BLaER1 (cell line): ENCODE measurements at regions not wholly inside any gene's neighbourhood (a gene's known extent, or its start where the extent isn't known, plus 50 kb on each side); places are given as distances from the start of the nearest gene placed in this dataset.

Experiments used
- H3K27ac ChIP-seq: shearing (Covaris generic); formaldehyde crosslinking; 2 replicates; pipeline ENCODE4 v1.8.1; 2022
- H3K27me3 ChIP-seq: shearing (Covaris generic); formaldehyde crosslinking; 2 replicates; pipeline ENCODE4 v1.8.1; 2022
- H3K36me3 ChIP-seq: shearing (Covaris generic); formaldehyde crosslinking; 2 replicates; pipeline ENCODE4 v1.8.1; 2022
- H3K4me1 ChIP-seq: shearing (Covaris generic); formaldehyde crosslinking; 2 replicates; pipeline ENCODE4 v1.8.1; 2022
- H3K4me2 ChIP-seq: shearing (Covaris generic); formaldehyde crosslinking; 2 replicates; pipeline ENCODE4 v1.8.1; 2022
- H3K4me3 ChIP-seq: shearing (Covaris generic); formaldehyde crosslinking; 2 replicates; pipeline ENCODE4 v1.8.1; 2022
- H3K9ac ChIP-seq: shearing (Covaris generic); formaldehyde crosslinking; 2 replicates; pipeline ENCODE4 v1.8.1; 2022
- H3K9me3 ChIP-seq: shearing (Covaris generic); formaldehyde crosslinking; 2 replicates; pipeline ENCODE4 v1.8.1; 2022
- H4K20me1 ChIP-seq: shearing (Covaris generic); formaldehyde crosslinking; 2 replicates; pipeline ENCODE4 v1.8.1; 2022
- Cebpa-rat ChIP-seq: shearing (Covaris generic); IDR thresholded peaks from 2 replicates; pipeline ENCODE4 v1.8.1; 2022

GRCh38 chr4:98771959-98772632 is 113.7 kb upstream of the TSPAN5 start:
- no peaks in the 10 kb centered on the region for H3K4me1 ChIP-seq
- no peaks in the 10 kb centered on the region for H3K27me3 ChIP-seq
- H4K20me1 ChIP-seq: no peaks in the 10 kb centered on the region
- no peak overlapping the region for H3K4me3 ChIP-seq
- no peak for TF ChIP-seq Cebpa-rat
- H3K4me2 ChIP-seq: no peak overlapping the region
- no peak overlapping the region for H3K9ac ChIP-seq
- no peaks in the 10 kb centered on the region for H3K36me3 ChIP-seq
- H3K27ac ChIP-seq: no peak overlapping the region
- no peaks in the 10 kb centered on the region; the same call in 1 of the 2 replicates for H3K9me3 ChIP-seq

GRCh38 chr4:98765771-98766170 is 107.4 kb upstream of the TSPAN5 start:
- Histone ChIP-seq H3K4me2 (no peak overlapping the region), H3K4me1 (no peaks in the 10 kb centered on the region), H3K27ac (no peak overlapping the region), H4K20me1 (no peaks in the 10 kb centered on the region), H3K9me3 (peaks cover 9% of the 10 kb centered on the region), H3K36me3 (no peaks in the 10 kb centered on the region), H3K27me3 (no peaks in the 10 kb centered on the region), H3K4me3 (no peak overlapping the region), H3K9ac (no peak overlapping the region)
- TF ChIP-seq Cebpa-rat: no peak

- H4K20me1 ChIP-seq: no peaks in the 10 kb centered on the region
These were observed 99.8 kb upstream of the TSPAN5 start for GRCh38 chr4:98758182-98758581.

GRCh38 chr4:98754736-98755135 is 96.3 kb upstream of the TSPAN5 start:
- Histone ChIP-seq H3K9me3 (no peaks in the 10 kb centered on the region), H3K36me3 (no peaks in the 10 kb centered on the region), H3K27me3 (no peaks in the 10 kb centered on the region), H3K4me2 (no peak overlapping the region), H4K20me1 (no peaks in the 10 kb centered on the region), H3K9ac (no peak overlapping the region), H3K4me3 (no peak overlapping the region), H3K27ac (no peak overlapping the region), H3K4me1 (no peaks in the 10 kb centered on the region)
- TF ChIP-seq Cebpa-rat: no peak

More at GRCh38 chr4:98758182-98758581, 99.8 kb upstream of the TSPAN5 start:
- Histone ChIP-seq H3K4me2 (no peak overlapping the region), H3K9ac (no peak overlapping the region), H3K9me3 (no peaks in the 10 kb centered on the region), H3K36me3 (no peaks in the 10 kb centered on the region), H3K4me1 (no peaks in the 10 kb centered on the region), H3K27ac (no peak overlapping the region), H3K27me3 (no peaks in the 10 kb centered on the region), H3K4me3 (no peak overlapping the region)
- no peak for TF ChIP-seq Cebpa-rat

GRCh38 chr4:98749206-98749605 is 90.8 kb upstream of the TSPAN5 start:
- Histone ChIP-seq H3K4me1 (no peaks in the 10 kb centered on the region; the same call in 1 of the 2 replicates), H3K9me3 (no peaks in the 10 kb centered on the region), H4K20me1 (no peaks in the 10 kb centered on the region), H3K27ac (no peak overlapping the region), H3K4me2 (no peak overlapping the region), H3K36me3 (no peaks in the 10 kb centered on the region), H3K9ac (no peak overlapping the region), H3K4me3 (no peak overlapping the region), H3K27me3 (no peaks in the 10 kb centered on the region)
- no peak for TF ChIP-seq Cebpa-rat

GRCh38 chr4:98748609-98749008 is 90.2 kb upstream of the TSPAN5 start:
- H3K27me3 ChIP-seq: no peaks in the 10 kb centered on the region
- no peak overlapping the region for H3K27ac ChIP-seq

GRCh38 chr4:98747393-98748091 is 89.1 kb upstream of the TSPAN5 start:
- H3K4me2 ChIP-seq: no peak overlapping the region
- H4K20me1 ChIP-seq: no peaks in the 10 kb centered on the region
- no peak overlapping the region for H3K9ac ChIP-seq
- H3K9me3 ChIP-seq: no peaks in the 10 kb centered on the region
- no peak overlapping the region for H3K4me3 ChIP-seq
- H3K27me3 ChIP-seq: no peaks in the 10 kb centered on the region
- no peak overlapping the region for H3K27ac ChIP-seq
- no peaks in the 10 kb centered on the region for H3K36me3 ChIP-seq
- no peak for TF ChIP-seq Cebpa-rat
- no peaks in the 10 kb centered on the region; the same call in 1 of the 2 replicates for H3K4me1 ChIP-seq

More at GRCh38 chr4:98748609-98749008, 90.2 kb upstream of the TSPAN5 start:
- no peaks in the 10 kb centered on the region for H4K20me1 ChIP-seq
- no peak overlapping the region for H3K4me2 ChIP-seq
- H3K9me3 ChIP-seq: no peaks in the 10 kb centered on the region
- H3K4me3 ChIP-seq: no peak overlapping the region
- H3K36me3 ChIP-seq: no peaks in the 10 kb centered on the region
- H3K4me1 ChIP-seq: no peaks in the 10 kb centered on the region; the same call in 1 of the 2 replicates
- TF ChIP-seq Cebpa-rat: no peak
- H3K9ac ChIP-seq: no peak overlapping the region

GRCh38 chr4:98746936-98747335 is 88.5 kb upstream of the TSPAN5 start:
- no peak overlapping the region for H3K27ac ChIP-seq

GRCh38 chr4:98746530-98746929 is 88.1 kb upstream of the TSPAN5 start:
- Histone ChIP-seq H3K27me3 (no peaks in the 10 kb centered on the region), H3K4me3 (no peak overlapping the region), H3K9me3 (no peaks in the 10 kb centered on the region), H3K4me1 (no peaks in the 10 kb centered on the region; the same call in 1 of the 2 replicates), H4K20me1 (no peaks in the 10 kb centered on the region), H3K27ac (no peak overlapping the region), H3K9ac (no peak overlapping the region), H3K36me3 (no peaks in the 10 kb centered on the region), H3K4me2 (no peak overlapping the region)
- no peak for TF ChIP-seq Cebpa-rat

More at GRCh38 chr4:98746936-98747335, 88.5 kb upstream of the TSPAN5 start:
- H3K36me3 ChIP-seq: no peaks in the 10 kb centered on the region
- no peak overlapping the region for H3K9ac ChIP-seq
- H3K9me3 ChIP-seq: no peaks in the 10 kb centered on the region
- no peak for TF ChIP-seq Cebpa-rat
- H3K4me2 ChIP-seq: no peak overlapping the region
- no peak overlapping the region for H3K4me3 ChIP-seq
- H3K27me3 ChIP-seq: no peaks in the 10 kb centered on the region
- no peaks in the 10 kb centered on the region for H4K20me1 ChIP-seq
- no peaks in the 10 kb centered on the region; the same call in 1 of the 2 replicates for H3K4me1 ChIP-seq

- Histone ChIP-seq H4K20me1 (no peaks in the 10 kb centered on the region), H3K4me1 (no peaks in the 10 kb centered on the region; the same call in 1 of the 2 replicates), H3K36me3 (no peaks in the 10 kb centered on the region), H3K4me3 (no peak overlapping the region), H3K9ac (no peak overlapping the region), H3K4me2 (no peak overlapping the region), H3K9me3 (no peaks in the 10 kb centered on the region), H3K27me3 (no peaks in the 10 kb centered on the region), H3K27ac (no peak overlapping the region)
- TF ChIP-seq Cebpa-rat: no peak
These were observed 87.0 kb upstream of the TSPAN5 start for GRCh38 chr4:98745366-98745765.
